PFSK-1 (cell line): ENCODE measurements at regions not wholly inside any gene's neighbourhood (a gene's known extent, or its start where the extent isn't known, plus 50 kb on each side); places are given as distances from the start of the nearest gene placed in this dataset.

Source experiments
- FOXP2 ChIP-seq: optimal IDR thresholded peaks from 2 replicates; pipeline ENCODE3; 2011; ENCODE audit warnings: borderline replicate concordance, control low read depth, inconsistent platforms; ENCODE audit not compliant: insufficient read depth; ENCODE audit errors: extremely low read length, extremely low read depth
- POLR2AphosphoS5 ChIP-seq: IDR thresholded peaks from 2 replicates; pipeline ENCODE4 v1.6.1; 2012; ENCODE audit warnings: low read depth, mild to moderate bottlenecking, control low read depth, low read length, moderate library complexity
- SIN3A ChIP-seq: IDR thresholded peaks from 2 replicates; pipeline ENCODE4 v1.6.1; 2012; ENCODE audit warnings: mild to moderate bottlenecking, low read length, moderate library complexity, borderline replicate concordance; ENCODE audit not compliant: insufficient read depth
- TAF1 ChIP-seq: IDR thresholded peaks from 2 replicates; pipeline ENCODE4 v1.6.1; 2012; ENCODE audit warnings: low read length, control low read depth, borderline replicate concordance; ENCODE audit not compliant: insufficient read depth
- TF ChIP-seq, protein P1 (sequence below), 2 experiments: IDR thresholded peaks; 2 replicates each; pipeline versions ENCODE4 v1.6.1 to v1.8.0; 2011 to 2012; ENCODE audit warnings: low read depth in 2 of 2, low read length in 2 of 2, control low read depth in 1 of 2, inconsistent platforms in 1 of 2, mild to moderate bottlenecking in 1 of 2, moderate library complexity in 1 of 2; ENCODE audit not compliant: insufficient read depth in 1 of 2

- TF ChIP-seq TAF1 = no peak
- no peak for TF ChIP-seq POLR2AphosphoS5
Measured at GRCh38 chr6:12420626-12421025, 130.5 kb downstream of the EDN1 start.

DNA sequence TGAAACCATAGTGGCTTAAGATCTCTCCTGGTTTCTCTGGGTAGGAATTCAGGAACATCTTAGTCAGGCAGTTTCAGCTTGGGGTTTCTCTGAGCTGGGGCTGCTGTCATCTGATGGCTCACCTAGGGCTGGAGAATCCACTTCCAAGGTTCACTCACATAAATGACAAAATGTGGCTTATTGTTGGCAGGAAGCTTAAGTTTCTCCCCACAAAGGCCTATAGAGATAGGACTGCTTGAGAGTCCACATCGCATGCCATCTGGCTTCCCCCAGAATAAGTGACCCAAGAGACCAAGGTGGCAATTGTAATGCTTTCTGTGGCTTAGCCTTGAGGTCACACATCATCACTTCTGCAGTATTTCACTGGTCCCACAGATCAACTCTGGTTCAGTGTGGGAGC, 131.4 kb downstream of the EDN1 start:
- TF ChIP-seq POLR2AphosphoS5 (no peak), FOXP2 (no peak), SIN3A (no peak), TAF1 (no peak)
- TF ChIP-seq, protein P1, sequence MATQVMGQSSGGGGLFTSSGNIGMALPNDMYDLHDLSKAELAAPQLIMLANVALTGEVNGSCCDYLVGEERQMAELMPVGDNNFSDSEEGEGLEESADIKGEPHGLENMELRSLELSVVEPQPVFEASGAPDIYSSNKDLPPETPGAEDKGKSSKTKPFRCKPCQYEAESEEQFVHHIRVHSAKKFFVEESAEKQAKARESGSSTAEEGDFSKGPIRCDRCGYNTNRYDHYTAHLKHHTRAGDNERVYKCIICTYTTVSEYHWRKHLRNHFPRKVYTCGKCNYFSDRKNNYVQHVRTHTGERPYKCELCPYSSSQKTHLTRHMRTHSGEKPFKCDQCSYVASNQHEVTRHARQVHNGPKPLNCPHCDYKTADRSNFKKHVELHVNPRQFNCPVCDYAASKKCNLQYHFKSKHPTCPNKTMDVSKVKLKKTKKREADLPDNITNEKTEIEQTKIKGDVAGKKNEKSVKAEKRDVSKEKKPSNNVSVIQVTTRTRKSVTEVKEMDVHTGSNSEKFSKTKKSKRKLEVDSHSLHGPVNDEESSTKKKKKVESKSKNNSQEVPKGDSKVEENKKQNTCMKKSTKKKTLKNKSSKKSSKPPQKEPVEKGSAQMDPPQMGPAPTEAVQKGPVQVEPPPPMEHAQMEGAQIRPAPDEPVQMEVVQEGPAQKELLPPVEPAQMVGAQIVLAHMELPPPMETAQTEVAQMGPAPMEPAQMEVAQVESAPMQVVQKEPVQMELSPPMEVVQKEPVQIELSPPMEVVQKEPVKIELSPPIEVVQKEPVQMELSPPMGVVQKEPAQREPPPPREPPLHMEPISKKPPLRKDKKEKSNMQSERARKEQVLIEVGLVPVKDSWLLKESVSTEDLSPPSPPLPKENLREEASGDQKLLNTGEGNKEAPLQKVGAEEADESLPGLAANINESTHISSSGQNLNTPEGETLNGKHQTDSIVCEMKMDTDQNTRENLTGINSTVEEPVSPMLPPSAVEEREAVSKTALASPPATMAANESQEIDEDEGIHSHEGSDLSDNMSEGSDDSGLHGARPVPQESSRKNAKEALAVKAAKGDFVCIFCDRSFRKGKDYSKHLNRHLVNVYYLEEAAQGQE (IDR thresholded peaks at IDR 0.05; ENCODE audit: insufficient read depth in 1 of 2, low read depth in 2 of 2, low read length in 2 of 2) = no peak

DNA sequence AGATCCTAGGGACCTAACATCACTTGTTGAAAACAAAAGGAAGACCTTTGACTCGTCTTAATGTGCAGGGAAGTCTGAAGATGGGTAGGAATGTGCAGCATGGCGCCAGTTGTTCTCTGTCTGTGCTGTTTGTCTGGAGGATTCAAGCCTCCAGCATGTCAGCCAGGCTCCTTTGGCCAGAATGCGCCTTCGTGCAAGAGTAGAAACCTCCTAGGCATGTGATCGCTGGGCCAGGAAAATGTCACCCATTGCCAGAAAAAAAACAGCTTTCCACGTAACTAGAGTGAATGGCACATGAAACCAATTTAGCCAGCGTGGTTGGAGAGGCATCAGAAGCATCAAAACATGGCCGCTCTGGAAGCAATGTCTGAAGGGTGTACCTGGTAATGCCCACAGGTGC, 132.7 kb downstream of the EDN1 start:
- TF ChIP-seq POLR2AphosphoS5 (no peak), TAF1 (no peak), SIN3A (no peak), FOXP2 (no peak)
- TF ChIP-seq, protein P1 (IDR thresholded peaks at IDR 0.05; ENCODE audit: insufficient read depth in 1 of 2, low read depth in 2 of 2, low read length in 2 of 2) = no peak

GRCh38 chr6:12423832-12424231, 133.7 kb downstream of the EDN1 start:
- no peak for TF ChIP-seq TAF1
- no peak for TF ChIP-seq FOXP2
- TF ChIP-seq, protein P1 (IDR thresholded peaks at IDR 0.05; ENCODE audit: insufficient read depth in 1 of 2, low read depth in 2 of 2, low read length in 2 of 2) = no peak
- TF ChIP-seq POLR2AphosphoS5 = no peak
- no peak for TF ChIP-seq SIN3A

DNA sequence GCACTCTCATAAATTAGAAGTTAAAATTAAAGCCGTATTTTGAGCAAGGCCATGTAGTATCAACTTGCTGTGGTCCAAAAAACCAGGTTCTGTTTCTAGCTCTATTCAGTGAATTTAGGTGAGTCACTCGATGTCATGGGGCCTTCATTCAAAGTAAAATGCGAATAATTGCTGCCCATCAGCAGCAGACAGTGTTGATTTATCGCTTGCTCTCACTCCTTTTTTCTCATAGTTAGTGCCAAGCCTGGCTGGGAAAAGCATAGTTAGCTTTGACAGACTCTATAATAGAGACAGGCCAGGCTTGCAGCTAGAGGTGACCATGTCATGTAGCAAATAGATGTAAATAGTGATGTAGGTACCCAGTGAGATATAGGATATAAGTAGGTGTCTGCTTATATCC, 136.0 kb downstream of the EDN1 start:
- TF ChIP-seq POLR2AphosphoS5 = no peak
- TF ChIP-seq, protein P1 (IDR thresholded peaks at IDR 0.05; ENCODE audit: insufficient read depth in 1 of 2, low read depth in 2 of 2, low read length in 2 of 2) = no peak
- TF ChIP-seq TAF1 = no peak
- TF ChIP-seq FOXP2 = no peak
- TF ChIP-seq SIN3A = no peak

GRCh38 chr6:12431023-12431422, 140.9 kb downstream of the EDN1 start:
- no peak for TF ChIP-seq FOXP2
- TF ChIP-seq, protein P1 (IDR thresholded peaks at IDR 0.05; ENCODE audit: insufficient read depth in 1 of 2, low read depth in 2 of 2, low read length in 2 of 2) = no peak
- no peak for TF ChIP-seq TAF1
- no peak for TF ChIP-seq SIN3A
- TF ChIP-seq POLR2AphosphoS5 = no peak
